Neutrophil (primary cell): ENCODE measurements at regions not wholly inside any gene's neighbourhood (a gene's known extent, or its start where the extent isn't known, plus 50 kb on each side); places are given as distances from the start of the nearest gene placed in this dataset.
A peak's percentile ranks its signal among the peaks of the same experiment; 100 is the strongest.

ENCODE experiments used
- H3K27ac ChIP-seq: fragments of 200-600 bp; sonication (generic); 2 replicates; pipeline ENCODE4 v1.5.1; 2016; ENCODE audit warnings: mild to moderate bottlenecking, moderate library complexity
- H3K27me3 ChIP-seq: fragments of 200-600 bp; sonication (generic); 2 replicates; pipeline ENCODE4 v1.6.0; 2016; ENCODE audit warnings: mild to moderate bottlenecking
- H3K36me3 ChIP-seq: fragments of 200-600 bp; sonication (generic); 2 replicates; pipeline ENCODE4 v1.5.1; 2017
- H3K4me1 ChIP-seq, 2 experiments: fragments of 200-600 bp in 1 of 2; sonication (generic) in 1 of 2; 1 replicate in 1 of 2; 2 replicates in 1 of 2; pipeline versions ENCODE4 v1.5.1 to v1.6.1; 2013 to 2016; ENCODE audit warnings: low read depth in 1 of 2, low read length in 1 of 2, mild to moderate bottlenecking in 1 of 2, moderate library complexity in 1 of 2; ENCODE audit not compliant: control insufficient read depth in 1 of 2, insufficient read depth in 1 of 2
- H3K4me3 ChIP-seq, 2 experiments: fragments of 200-600 bp in 1 of 2; sonication (generic) in 1 of 2; 1 replicate in 1 of 2; 2 replicates in 1 of 2; pipeline ENCODE4 v1.5.1; 2013 to 2016; ENCODE audit warnings: low read depth in 1 of 2, low read length in 1 of 2, mild to moderate bottlenecking in 1 of 2, moderate library complexity in 1 of 2
- H3K9me3 ChIP-seq: fragments of 200-600 bp; sonication (generic); 2 replicates; pipeline ENCODE4 v1.5.1; 2016
- TF ChIP-seq, protein P1 (sequence below): fragments of 200-600 bp; sonication (generic); IDR thresholded peaks from 2 replicates; pipeline ENCODE4 v1.5.1; 2016; ENCODE audit warnings: antibody characterized with exemption

DNA sequence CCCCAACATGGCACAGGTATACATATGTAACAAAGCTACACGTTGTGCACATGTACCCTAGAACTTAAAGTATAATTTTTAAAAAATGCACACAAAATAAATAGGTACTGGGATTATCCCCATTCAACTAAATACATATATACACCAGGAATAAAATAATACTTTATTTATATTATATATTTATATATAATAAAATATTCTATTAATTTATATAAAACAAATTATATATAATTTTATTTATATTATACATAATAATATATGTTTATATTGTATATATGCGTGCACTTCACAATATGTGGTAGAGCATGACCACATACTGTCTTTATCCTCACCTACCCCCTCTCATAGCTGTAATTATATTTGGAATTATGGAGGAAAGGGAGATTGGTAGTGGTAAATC, 119.1 kb upstream of the TMEM260 start:
- no peaks in the 10 kb centered on the region for H3K36me3 ChIP-seq
- TF ChIP-seq, protein P1, sequence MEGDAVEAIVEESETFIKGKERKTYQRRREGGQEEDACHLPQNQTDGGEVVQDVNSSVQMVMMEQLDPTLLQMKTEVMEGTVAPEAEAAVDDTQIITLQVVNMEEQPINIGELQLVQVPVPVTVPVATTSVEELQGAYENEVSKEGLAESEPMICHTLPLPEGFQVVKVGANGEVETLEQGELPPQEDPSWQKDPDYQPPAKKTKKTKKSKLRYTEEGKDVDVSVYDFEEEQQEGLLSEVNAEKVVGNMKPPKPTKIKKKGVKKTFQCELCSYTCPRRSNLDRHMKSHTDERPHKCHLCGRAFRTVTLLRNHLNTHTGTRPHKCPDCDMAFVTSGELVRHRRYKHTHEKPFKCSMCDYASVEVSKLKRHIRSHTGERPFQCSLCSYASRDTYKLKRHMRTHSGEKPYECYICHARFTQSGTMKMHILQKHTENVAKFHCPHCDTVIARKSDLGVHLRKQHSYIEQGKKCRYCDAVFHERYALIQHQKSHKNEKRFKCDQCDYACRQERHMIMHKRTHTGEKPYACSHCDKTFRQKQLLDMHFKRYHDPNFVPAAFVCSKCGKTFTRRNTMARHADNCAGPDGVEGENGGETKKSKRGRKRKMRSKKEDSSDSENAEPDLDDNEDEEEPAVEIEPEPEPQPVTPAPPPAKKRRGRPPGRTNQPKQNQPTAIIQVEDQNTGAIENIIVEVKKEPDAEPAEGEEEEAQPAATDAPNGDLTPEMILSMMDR, result no peak

DNA sequence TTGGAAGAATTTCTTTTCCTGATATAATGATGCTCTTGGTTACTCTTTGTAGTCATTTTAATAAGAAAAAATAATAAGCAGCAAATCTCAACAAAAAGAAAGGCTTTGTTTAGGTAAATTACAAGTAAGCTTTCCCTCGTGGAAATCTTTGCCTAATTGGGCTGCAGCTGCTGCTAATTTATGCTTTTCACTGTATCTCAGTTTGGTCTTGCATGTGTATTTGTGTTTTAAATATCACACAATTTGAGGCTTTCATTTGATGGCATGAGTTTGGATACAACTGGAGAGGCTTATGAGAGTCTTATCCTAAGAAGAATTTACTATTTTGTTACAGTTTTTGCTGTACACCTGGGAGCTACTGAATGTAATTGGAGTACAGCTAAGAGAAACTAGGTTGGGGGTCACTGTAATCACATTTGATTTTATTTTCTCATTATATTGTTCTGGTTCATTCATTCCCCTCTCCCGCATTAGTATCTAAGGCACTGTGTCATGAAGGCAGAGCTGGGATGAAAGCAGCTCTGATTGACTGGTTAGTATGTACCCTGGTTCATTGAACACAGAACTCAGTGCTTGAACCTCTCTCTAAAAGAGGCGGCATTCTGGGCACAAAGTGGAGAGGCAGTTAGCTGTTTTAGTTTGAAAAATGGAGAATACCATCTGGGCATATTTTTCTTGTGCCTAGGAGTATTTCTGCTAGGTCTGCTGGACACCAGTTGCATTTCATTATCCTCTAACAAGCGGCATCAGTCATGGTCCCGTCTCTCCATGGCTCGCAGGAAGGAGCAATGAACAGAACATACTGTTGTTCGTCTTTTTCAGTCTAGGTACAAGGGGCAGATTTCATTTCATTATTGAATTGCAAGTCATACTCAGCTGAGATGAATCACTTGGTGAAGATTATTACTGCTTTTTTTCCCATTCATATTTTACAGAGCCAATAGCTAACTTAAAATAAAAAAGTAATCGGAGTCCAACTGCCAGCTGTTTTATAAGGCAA, 118.0 kb upstream of the TMEM260 start:
- Histone ChIP-seq H3K9me3 (no peaks in the 10 kb centered on the region), H3K36me3 (no peaks in the 10 kb centered on the region), H3K4me1 (no peaks in the 10 kb centered on the region), H3K27me3 (peaks cover 15% of the 10 kb centered on the region), H3K27ac (no peak overlapping the region), H3K4me3 (no peak overlapping the region)
- TF ChIP-seq, protein P1, result no peak

More for the DNA sequence above, 119.1 kb upstream of the TMEM260 start:
- Histone ChIP-seq H3K4me3 (no peak overlapping the region), H3K27me3 (peaks cover 15% of the 10 kb centered on the region), H3K4me1 (no peaks in the 10 kb centered on the region), H3K27ac (no peak overlapping the region), H3K9me3 (no peaks in the 10 kb centered on the region)

DNA sequence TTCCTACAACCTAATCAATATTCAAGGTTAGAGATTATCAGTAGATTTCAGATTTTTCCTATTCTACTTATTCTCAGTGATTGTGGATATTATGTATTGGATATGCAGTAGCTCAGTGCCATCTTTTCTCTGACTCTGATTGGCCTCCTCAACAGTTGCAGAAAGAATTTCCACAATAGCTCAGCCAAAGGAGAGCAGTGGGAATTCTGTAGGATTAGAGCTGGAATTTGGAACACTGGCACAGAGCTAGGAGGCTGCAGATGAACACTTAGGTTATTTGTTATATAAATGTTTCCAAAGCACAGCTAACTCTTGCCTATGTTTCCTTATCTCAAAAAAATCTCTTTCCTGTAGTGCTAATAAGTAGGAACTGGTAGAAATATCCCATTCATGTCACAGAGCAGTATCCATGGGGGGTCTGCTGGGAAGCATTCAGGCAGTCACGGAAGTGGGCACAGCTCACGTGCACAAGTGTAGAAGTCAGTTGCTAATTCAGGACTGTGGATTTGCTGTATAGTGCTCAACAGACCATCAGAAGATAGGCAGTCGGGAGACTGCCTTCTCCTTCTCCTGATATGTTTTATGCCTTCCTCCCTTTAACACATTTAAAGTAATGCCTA, 116.2 kb upstream of the TMEM260 start:
- peaks cover 15% of the 10 kb centered on the region for H3K27me3 ChIP-seq

DNA sequence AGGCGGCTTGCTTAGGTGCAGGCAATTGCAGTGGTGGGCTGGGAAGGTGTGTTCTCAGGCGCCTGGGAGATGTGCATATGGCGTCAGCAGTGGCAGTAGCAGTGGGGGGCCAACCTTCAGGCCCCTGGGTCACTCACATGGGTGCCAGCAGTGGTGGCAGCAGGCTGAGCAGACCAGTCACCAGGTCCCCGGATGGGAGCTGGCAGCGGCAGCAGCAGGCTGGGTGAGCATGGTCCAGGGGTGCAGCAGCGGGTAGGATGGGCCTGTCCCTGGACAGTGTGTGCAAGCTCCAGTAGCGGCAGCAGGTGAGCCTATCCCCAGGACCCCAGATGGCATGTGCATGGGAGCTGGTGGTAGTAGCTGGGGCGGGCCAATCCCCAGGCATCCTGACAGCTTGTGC, 108.5 kb upstream of the TMEM260 start:
- Histone ChIP-seq H3K9me3 (no peaks in the 10 kb centered on the region), H3K4me3 (no peak overlapping the region), H3K27me3 (no peaks in the 10 kb centered on the region), H3K4me1 (no peaks in the 10 kb centered on the region), H3K36me3 (no peaks in the 10 kb centered on the region), H3K27ac (no peak overlapping the region)
- TF ChIP-seq, protein P1, result no peak

More for the DNA sequence above, 116.2 kb upstream of the TMEM260 start:
- Histone ChIP-seq H3K27ac (no peak overlapping the region), H3K9me3 (no peaks in the 10 kb centered on the region), H3K4me3 (no peak overlapping the region), H3K36me3 (no peaks in the 10 kb centered on the region), H3K4me1 (no peaks in the 10 kb centered on the region)
- TF ChIP-seq, protein P1, result no peak

DNA sequence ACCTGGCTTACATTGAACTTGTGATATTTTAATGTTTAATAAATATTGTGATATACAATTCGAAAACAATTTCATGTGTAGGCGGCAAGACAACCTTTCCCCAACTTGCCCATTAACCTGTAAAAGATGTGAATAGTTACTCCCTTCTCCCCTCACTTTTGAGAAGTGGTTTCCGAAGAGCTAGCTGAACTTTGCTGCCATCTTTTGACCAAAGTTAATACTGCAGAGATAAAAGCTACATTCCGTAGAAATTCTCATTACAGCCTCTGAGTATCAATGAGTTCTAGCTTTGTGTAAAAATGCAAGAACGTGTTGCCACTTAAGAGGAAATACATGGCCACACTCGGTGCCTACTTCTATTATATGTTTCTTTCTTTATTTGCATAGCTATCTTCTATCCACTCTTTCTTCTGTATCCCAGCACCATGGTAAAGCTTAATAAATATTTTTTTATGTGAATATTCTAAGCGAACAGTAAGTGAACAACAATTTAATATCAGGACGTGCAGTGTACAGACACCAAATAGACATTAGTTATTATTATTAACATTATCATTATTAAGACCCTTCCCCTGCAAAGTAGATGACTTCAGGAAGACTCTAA, 105.1 kb upstream of the TMEM260 start:
- H3K36me3 ChIP-seq, result no peaks in the 10 kb centered on the region
- TF ChIP-seq, protein P1, result peak; percentile 68
- no peaks in the 10 kb centered on the region for H3K27me3 ChIP-seq
- no peaks in the 10 kb centered on the region for H3K4me1 ChIP-seq
- no peak overlapping the region for H3K27ac ChIP-seq
- no peak overlapping the region for H3K4me3 ChIP-seq
- H3K9me3 ChIP-seq, result no peaks in the 10 kb centered on the region
